ENCODE measurements at regions not wholly inside any gene's neighbourhood (a gene's known extent, or its start where the extent isn't known, plus 50 kb on each side); places are given as distances from the start of the nearest gene placed in this dataset.

DNA sequence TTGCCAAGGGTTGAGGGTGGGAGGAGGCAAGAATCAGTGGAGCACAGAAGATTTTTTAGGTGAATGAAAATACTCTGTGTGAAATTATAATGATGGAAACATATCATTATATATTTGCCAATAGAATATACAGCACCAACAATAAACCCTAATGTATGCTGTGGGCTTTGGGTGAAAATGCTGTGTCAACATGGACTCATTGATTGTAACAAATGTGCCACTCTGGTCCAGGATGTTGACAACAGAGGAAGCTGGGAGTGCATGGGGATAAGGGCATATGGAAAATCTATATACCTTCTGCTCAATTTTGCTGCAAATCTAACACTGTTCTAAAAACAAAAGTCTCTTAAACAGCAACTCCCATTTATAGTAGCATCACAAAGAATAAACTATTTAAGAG lies 114.3 kb downstream of the LYZL1 start:
- FAIRE-seq: no peak

DNA sequence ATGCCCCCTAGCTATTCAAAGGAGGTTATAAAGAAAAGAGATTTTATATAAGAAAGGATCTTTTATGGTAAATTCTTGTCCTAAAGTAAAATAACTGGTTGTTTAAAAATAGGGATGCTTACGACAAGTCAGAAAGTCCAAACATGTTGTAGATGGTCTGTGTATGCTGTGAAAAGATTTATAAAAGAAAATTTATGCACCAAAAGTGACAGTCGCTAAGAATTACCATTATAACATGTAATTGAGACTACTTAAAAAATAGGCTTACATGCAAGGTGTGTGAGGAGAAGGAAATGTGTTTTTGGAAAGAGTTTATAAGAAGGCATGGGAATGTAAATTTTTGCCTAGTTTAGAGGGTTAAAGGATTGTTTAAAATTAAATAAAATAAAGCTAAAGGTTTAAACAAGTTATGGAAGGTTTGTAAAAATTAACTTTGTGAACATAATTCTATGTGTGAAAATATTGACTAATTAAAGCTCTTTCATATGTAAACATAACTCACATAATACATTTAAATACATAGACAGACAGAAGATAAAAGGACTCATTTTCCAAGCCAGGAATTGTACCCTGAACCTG lies 118.5 kb downstream of the LYZL1 start:
- no peak for FAIRE-seq

All from islet of Langerhans (tissue), 1 donor.